ENCODE measurements at regions not wholly inside any gene's neighbourhood (a gene's known extent, or its start where the extent isn't known, plus 50 kb on each side); places are given as distances from the start of the nearest gene placed in this dataset.

GRCh38 chr3:69588170-69588569 lies 151.1 kb upstream of the MITF start:
- TF ChIP-seq ZNF146 (CRISPR knock-in tag; IDR thresholded peaks at IDR 0.05; ENCODE audit: unreplicated experiment): no peak
- TF ChIP-seq TCF7L2 (IDR thresholded peaks at IDR 0.05; ENCODE audit: low read depth, low read length): no peak
- no peak for TF ChIP-seq ZBTB40 (IDR thresholded peaks at IDR 0.05)
- no peak for TF ChIP-seq ZBTB40 (CRISPR knock-in tag; IDR thresholded peaks at IDR 0.05)
- no peak for TF ChIP-seq MTA3 (IDR thresholded peaks at IDR 0.05; ENCODE audit: borderline replicate concordance)
- no peak for TF ChIP-seq JUND (IDR thresholded peaks at IDR 0.05; ENCODE audit: borderline replicate concordance, low read depth, low read length)
- TF ChIP-seq JUND (tag; IDR thresholded peaks at IDR 0.05; ENCODE audit: borderline replicate concordance, low read depth, low read length): no peak
- no peak for TF ChIP-seq CTCF (IDR thresholded peaks at IDR 0.05 in 2 of 3, conservative IDR thresholded peaks at IDR 0.05 in 1 of 3; ENCODE audit: insufficient read depth in 2 of 3, low read depth in 1 of 3, low read length in 3 of 3)
- no peak for TF ChIP-seq NFYB (IDR thresholded peaks at IDR 0.05; ENCODE audit: extremely low read depth, insufficient read length)
- no peak for TF ChIP-seq RAD21 (CRISPR knock-in tag; conservative IDR thresholded peaks at IDR 0.05 in 1 of 2, IDR thresholded peaks at IDR 0.05 in 1 of 2)
- no peak for TF ChIP-seq MXI1 (IDR thresholded peaks at IDR 0.05; ENCODE audit: low read depth, low read length)
- no peak for TF ChIP-seq YY1 (IDR thresholded peaks at IDR 0.05; ENCODE audit: borderline replicate concordance in 1 of 3, control insufficient read depth in 1 of 3, extremely low read depth in 1 of 3, insufficient read depth in 3 of 3, insufficient read length in 1 of 3, insufficient replicate concordance in 2 of 3, low read depth in 1 of 3, low read length in 2 of 3)
- TF ChIP-seq TAF1 (IDR thresholded peaks at IDR 0.05; ENCODE audit: control insufficient read depth, extremely low read depth, insufficient read depth, low read length, severe bottlenecking): no peak
- TF ChIP-seq EZH2 (IDR thresholded peaks at IDR 0.05; ENCODE audit: borderline replicate concordance, low read depth, low read length): no peak
- TF ChIP-seq EP300 (IDR thresholded peaks at IDR 0.05; ENCODE audit: low read length): no peak
